Sigmoid colon (tissue), 4 donors: ENCODE measurements at regions not wholly inside any gene's neighbourhood (a gene's known extent, or its start where the extent isn't known, plus 50 kb on each side); places are given as distances from the start of the nearest gene placed in this dataset.

Experiments used
- EP300 ChIP-seq, 4 donors: sonication (generic); formaldehyde crosslinking; IDR thresholded peaks; one replicate each; pipeline ENCODE4 v1.6.1; 2017; ENCODE audit warnings: antibody characterized with exemption in 4 of 4
- POLR2A ChIP-seq, 2 donors: fragments of 450-650 bp; IDR thresholded peaks; one replicate each; pipeline ENCODE4 v1.6.1; 2016; ENCODE audit warnings: antibody characterized with exemption in 2 of 2, mild to moderate bottlenecking in 2 of 2, moderate library complexity in 2 of 2
- POLR2AphosphoS5 ChIP-seq, 4 donors: sonication (generic); formaldehyde crosslinking; IDR thresholded peaks; one replicate each; pipeline ENCODE4 v1.6.1; 2017; ENCODE audit warnings: antibody characterized with exemption in 4 of 4
- TF ChIP-seq, protein P1 (sequence below), 4 experiments: fragments of 450-650 bp in 3 of 4; fragments of 200-600 bp in 1 of 4; IDR thresholded peaks; one replicate each; pipeline ENCODE4 v1.5.1; 2016 to 2019; ENCODE audit warnings: antibody characterized with exemption in 4 of 4, mild to moderate bottlenecking in 3 of 4, moderate library complexity in 2 of 4

DNA sequence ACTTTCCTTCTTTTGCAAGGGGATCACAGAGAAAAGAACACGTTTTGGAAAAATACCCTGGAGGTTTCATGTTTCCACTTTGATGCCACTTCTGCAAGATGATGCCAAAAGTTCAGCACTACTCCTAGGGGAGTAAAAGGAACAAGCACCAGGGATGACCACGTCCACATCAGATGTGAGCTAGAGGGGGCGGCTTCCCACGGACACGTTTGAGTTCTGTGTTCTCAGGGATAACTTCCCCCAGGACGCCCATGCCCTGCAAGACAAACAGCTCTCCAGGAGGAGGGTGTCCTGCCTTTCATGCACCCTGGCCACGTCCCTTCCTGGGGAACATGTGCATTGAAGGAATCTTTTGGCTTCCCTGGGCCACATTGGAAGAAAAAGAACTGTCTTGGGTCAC lies 66.6 kb upstream of the TRIO start:
- TF ChIP-seq, protein P1, sequence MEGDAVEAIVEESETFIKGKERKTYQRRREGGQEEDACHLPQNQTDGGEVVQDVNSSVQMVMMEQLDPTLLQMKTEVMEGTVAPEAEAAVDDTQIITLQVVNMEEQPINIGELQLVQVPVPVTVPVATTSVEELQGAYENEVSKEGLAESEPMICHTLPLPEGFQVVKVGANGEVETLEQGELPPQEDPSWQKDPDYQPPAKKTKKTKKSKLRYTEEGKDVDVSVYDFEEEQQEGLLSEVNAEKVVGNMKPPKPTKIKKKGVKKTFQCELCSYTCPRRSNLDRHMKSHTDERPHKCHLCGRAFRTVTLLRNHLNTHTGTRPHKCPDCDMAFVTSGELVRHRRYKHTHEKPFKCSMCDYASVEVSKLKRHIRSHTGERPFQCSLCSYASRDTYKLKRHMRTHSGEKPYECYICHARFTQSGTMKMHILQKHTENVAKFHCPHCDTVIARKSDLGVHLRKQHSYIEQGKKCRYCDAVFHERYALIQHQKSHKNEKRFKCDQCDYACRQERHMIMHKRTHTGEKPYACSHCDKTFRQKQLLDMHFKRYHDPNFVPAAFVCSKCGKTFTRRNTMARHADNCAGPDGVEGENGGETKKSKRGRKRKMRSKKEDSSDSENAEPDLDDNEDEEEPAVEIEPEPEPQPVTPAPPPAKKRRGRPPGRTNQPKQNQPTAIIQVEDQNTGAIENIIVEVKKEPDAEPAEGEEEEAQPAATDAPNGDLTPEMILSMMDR (IDR thresholded peaks at IDR 0.05): no peak
- TF ChIP-seq POLR2AphosphoS5 (IDR thresholded peaks at IDR 0.05): no peak
- TF ChIP-seq POLR2A (IDR thresholded peaks at IDR 0.05): no peak
- no peak for TF ChIP-seq EP300 (IDR thresholded peaks at IDR 0.05)
